ENCODE measurements at regions not wholly inside any gene's neighbourhood (a gene's known extent, or its start where the extent isn't known, plus 50 kb on each side); places are given as distances from the start of the nearest gene placed in this dataset.

- H3K36me3 Mint-ChIP-seq (ENCODE audit: low read depth), result no peaks in the 10 kb centered on the region
- TF ChIP-seq, protein P1, sequence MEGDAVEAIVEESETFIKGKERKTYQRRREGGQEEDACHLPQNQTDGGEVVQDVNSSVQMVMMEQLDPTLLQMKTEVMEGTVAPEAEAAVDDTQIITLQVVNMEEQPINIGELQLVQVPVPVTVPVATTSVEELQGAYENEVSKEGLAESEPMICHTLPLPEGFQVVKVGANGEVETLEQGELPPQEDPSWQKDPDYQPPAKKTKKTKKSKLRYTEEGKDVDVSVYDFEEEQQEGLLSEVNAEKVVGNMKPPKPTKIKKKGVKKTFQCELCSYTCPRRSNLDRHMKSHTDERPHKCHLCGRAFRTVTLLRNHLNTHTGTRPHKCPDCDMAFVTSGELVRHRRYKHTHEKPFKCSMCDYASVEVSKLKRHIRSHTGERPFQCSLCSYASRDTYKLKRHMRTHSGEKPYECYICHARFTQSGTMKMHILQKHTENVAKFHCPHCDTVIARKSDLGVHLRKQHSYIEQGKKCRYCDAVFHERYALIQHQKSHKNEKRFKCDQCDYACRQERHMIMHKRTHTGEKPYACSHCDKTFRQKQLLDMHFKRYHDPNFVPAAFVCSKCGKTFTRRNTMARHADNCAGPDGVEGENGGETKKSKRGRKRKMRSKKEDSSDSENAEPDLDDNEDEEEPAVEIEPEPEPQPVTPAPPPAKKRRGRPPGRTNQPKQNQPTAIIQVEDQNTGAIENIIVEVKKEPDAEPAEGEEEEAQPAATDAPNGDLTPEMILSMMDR (IDR thresholded peaks at IDR 0.05), result no peak
- H3K27me3 Mint-ChIP-seq (ENCODE audit: low read depth, poor library complexity), result peaks cover 54% of the 10 kb centered on the region
- no peak overlapping the region for H3K4me3 Mint-ChIP-seq
- no peak overlapping the region for H3K27ac Mint-ChIP-seq
- H3K4me1 Mint-ChIP-seq, result peaks cover 31% of the 10 kb centered on the region
- no peak for DNase-seq
- no peaks in the 10 kb centered on the region for H3K9me3 Mint-ChIP-seq
Observed at GRCh38 chr1:18555036-18555435, 74.3 kb downstream of the KLHDC7A start.

GRCh38 chr1:18556364-18556763, 74.3 kb upstream of the PAX7 start:
- peaks cover 31% of the 10 kb centered on the region for H3K4me1 Mint-ChIP-seq
- H3K36me3 Mint-ChIP-seq (ENCODE audit: low read depth), result no peaks in the 10 kb centered on the region
- TF ChIP-seq, protein P1 (IDR thresholded peaks at IDR 0.05), result peak; percentile 32
- H3K27ac Mint-ChIP-seq, result no peak overlapping the region
- no peak overlapping the region for H3K4me3 Mint-ChIP-seq
- no peak for DNase-seq
- H3K9me3 Mint-ChIP-seq, result no peaks in the 10 kb centered on the region
- peaks cover 54% of the 10 kb centered on the region for H3K27me3 Mint-ChIP-seq (ENCODE audit: low read depth, poor library complexity)

GRCh38 chr1:18557621-18558465, 72.8 kb upstream of the PAX7 start:
- no peaks in the 10 kb centered on the region for H3K36me3 Mint-ChIP-seq (ENCODE audit: low read depth)
- no peaks in the 10 kb centered on the region for H3K9me3 Mint-ChIP-seq
- DNase-seq, result peak; percentile 56
- peak overlapping the region; percentile 74 for H3K4me3 Mint-ChIP-seq
- H3K27me3 Mint-ChIP-seq (ENCODE audit: low read depth, poor library complexity), result peaks cover 39% of the 10 kb centered on the region
- no peak overlapping the region for H3K27ac Mint-ChIP-seq
- peaks cover 39% of the 10 kb centered on the region for H3K4me1 Mint-ChIP-seq
- TF ChIP-seq, protein P1 (IDR thresholded peaks at IDR 0.05), result no peak

DNA sequence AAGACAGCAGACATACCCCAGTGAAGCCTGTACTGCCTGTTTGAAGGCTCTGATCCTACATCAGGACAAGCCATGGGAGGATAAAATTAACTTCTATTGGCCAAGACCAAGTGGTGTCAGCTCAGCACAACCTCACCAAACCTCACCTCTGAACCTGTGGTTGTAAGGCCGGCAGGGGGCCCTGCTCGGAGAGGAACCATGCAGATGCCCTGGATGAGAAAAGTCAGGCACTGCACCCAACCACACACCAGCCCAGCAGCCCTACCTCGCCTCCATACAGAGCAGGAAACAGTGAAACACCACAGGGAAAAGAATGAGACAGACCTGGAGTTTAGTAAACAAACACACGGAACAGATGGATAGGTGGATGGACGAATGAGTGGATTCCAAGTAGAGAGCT, 70.0 kb upstream of the PAX7 start:
- no peak for DNase-seq
- H3K9me3 Mint-ChIP-seq, result no peaks in the 10 kb centered on the region
- TF ChIP-seq, protein P1 (IDR thresholded peaks at IDR 0.05), result no peak
- peaks cover 42% of the 10 kb centered on the region for H3K4me1 Mint-ChIP-seq
- no peaks in the 10 kb centered on the region for H3K36me3 Mint-ChIP-seq (ENCODE audit: low read depth)
- H3K27me3 Mint-ChIP-seq (ENCODE audit: low read depth, poor library complexity), result peaks cover 31% of the 10 kb centered on the region
- H3K27ac Mint-ChIP-seq, result no peak overlapping the region
- H3K4me3 Mint-ChIP-seq, result no peak overlapping the region

GRCh38 chr1:18561967-18562366, 68.7 kb upstream of the PAX7 start:
- no peak for DNase-seq
- H3K4me3 Mint-ChIP-seq, result no peak overlapping the region
- H3K27ac Mint-ChIP-seq, result no peak overlapping the region
- no peaks in the 10 kb centered on the region for H3K9me3 Mint-ChIP-seq
- H3K27me3 Mint-ChIP-seq (ENCODE audit: low read depth, poor library complexity), result peaks cover 39% of the 10 kb centered on the region
- TF ChIP-seq, protein P1 (IDR thresholded peaks at IDR 0.05), result no peak
- no peaks in the 10 kb centered on the region for H3K36me3 Mint-ChIP-seq (ENCODE audit: low read depth)
- H3K4me1 Mint-ChIP-seq, result peaks cover 45% of the 10 kb centered on the region

- H3K27ac Mint-ChIP-seq, result no peak overlapping the region
- TF ChIP-seq, protein P1 (IDR thresholded peaks at IDR 0.05), result no peak
- no peaks in the 10 kb centered on the region for H3K9me3 Mint-ChIP-seq
- no peak for DNase-seq
- peaks cover 29% of the 10 kb centered on the region for H3K27me3 Mint-ChIP-seq (ENCODE audit: low read depth, poor library complexity)
- H3K36me3 Mint-ChIP-seq (ENCODE audit: low read depth), result no peaks in the 10 kb centered on the region
- no peak overlapping the region for H3K4me3 Mint-ChIP-seq
- peaks cover 27% of the 10 kb centered on the region for H3K4me1 Mint-ChIP-seq
Observed at GRCh38 chr1:18564676-18565075, 66.0 kb upstream of the PAX7 start.

Measured in nephron progenitor cell (in vitro differentiated cells).